Right renal pelvis (tissue), 4 donors: ENCODE measurements at regions not wholly inside any gene's neighbourhood (a gene's known extent, or its start where the extent isn't known, plus 50 kb on each side); places are given as distances from the start of the nearest gene placed in this dataset.
"Not testable (repeated sequence)": the region's sequence is repeated elsewhere in the genome, so short reads cannot be mapped to it uniquely, and the experiment has no call there.

Experiments used
- DNase-seq, 4 donors: peaks; one replicate each; pipeline ENCODE4 v3.0.0-alpha.2; 2013; ENCODE audit warnings: low read depth in 4 of 4, low spot score in 3 of 4, missing footprints in 1 of 4

DNA sequence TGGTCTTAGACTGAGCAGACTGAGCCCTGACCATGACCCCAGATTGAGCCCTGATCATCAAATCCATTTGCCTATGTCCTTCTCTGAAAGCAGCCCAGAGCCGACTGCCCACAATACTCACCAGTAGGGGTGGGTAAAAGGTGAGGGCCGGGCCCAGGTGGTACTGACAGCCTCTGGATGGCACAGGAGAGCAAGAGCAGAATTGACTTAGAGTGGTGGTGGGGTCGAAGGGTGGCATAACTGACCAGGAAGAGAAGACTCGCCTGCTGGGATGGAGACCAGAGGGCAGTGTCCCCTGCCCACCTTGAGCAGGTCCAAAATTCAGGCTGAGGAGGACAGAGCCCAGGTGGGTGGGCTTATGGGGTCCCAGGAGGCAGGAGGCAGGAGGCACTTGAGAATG is 161.3 kb upstream of the POU3F1 start:
- no peak for DNase-seq

- no peak for DNase-seq
Measured at GRCh38 chr1:38207275-38207674, 160.7 kb upstream of the POU3F1 start.

DNA sequence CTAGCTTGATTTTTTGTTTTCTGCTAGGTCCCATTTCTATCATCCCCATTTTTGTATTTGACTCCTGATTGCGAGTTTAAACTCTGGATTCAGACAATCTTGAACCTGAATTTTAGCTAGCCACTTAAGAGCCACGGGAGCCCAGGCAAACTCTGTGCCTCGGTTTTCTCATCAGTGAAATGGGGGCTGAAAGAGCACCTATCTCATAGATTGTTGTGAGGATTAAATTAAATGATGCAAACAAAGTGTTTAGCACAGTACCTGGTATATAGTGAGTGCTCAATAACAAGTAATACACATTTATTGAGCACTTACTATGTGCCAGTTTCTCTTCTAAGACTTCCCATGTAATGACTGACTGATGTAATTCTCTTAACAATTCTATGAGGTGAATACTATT is 158.1 kb upstream of the POU3F1 start:
- DNase-seq: no peak

GRCh38 chr1:38203441-38203840 is 156.8 kb upstream of the POU3F1 start:
- no peak for DNase-seq

GRCh38 chr1:38201431-38201830 is 154.8 kb upstream of the POU3F1 start:
- DNase-seq: no peak

- DNase-seq: no peak
Measured at GRCh38 chr1:38198621-38199020, 152.0 kb upstream of the POU3F1 start.

- no peak for DNase-seq
Measured at GRCh38 chr1:38198099-38198498, 151.5 kb upstream of the POU3F1 start.

GRCh38 chr1:38197312-38198061 is 150.9 kb upstream of the POU3F1 start:
- DNase-seq: no peak

- DNase-seq: no peak
Measured at GRCh38 chr1:38194472-38194871, 147.9 kb upstream of the POU3F1 start.

GRCh38 chr1:38193040-38193439 is 146.4 kb upstream of the POU3F1 start:
- DNase-seq: no peak

DNA sequence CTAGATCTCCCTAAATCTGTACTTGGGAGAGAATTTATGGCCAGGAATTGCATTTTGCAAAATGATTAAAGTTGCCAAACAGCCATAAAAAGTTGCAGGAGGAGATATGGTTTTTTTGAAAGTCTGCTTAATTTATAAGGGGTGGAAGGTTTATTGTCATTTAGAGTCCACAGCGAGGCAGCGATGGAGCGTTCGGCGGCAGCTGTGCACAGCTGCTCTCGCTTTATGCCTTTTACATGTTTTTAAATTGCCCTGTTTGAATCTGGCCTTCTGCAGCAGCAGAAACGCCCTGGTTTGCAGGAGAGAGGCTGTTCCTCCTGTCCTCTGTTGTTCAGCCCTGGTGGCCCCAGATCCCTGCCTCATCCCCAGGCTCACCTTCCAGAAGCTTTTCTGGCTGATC is 144.9 kb upstream of the POU3F1 start:
- peak; percentile 55 to 74 (median 66) for DNase-seq

DNA sequence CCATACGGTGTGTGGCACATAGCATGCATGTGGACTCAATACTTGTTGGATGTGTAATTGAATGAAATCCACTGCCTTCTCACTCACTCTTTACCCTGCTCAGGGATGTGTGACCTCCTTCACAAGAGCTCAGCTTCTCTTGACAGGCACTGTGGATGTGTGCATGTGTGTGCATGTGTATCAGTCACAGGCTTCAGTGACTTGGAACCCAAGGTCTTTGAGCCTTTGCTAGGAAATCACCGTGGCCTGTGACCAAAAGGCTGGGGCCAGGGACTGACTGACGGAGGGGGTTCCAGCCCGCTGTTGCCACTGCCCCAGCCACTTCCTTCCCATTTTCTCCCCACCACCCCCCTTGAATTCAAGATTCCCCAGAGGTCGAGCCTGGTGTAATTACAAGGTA is 144.4 kb upstream of the POU3F1 start:
- no peak for DNase-seq

DNA sequence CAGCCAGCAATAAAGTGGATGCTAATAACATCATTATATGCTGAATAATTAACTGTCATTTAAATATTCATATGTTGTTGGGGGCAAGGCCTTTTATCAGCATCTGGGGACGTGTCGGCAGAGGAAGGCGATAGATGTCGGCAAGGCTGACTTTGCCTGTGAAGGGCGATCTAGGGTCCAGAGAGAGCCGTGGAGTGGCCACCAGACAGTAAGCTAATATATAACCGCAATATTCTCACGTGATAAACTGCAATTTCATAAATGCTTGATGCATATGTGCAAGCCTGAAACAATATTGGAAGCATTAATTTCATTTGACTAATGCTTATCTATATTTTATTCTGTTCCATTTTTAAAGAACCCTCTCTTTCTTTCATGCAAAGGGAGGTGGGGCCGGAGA is 141.0 kb upstream of the POU3F1 start:
- DNase-seq: no peak

- no peak for DNase-seq
Measured at GRCh38 chr1:38186566-38186965, 140.0 kb upstream of the POU3F1 start.

GRCh38 chr1:38185913-38186312 is 139.3 kb upstream of the POU3F1 start:
- DNase-seq: no peak

DNA sequence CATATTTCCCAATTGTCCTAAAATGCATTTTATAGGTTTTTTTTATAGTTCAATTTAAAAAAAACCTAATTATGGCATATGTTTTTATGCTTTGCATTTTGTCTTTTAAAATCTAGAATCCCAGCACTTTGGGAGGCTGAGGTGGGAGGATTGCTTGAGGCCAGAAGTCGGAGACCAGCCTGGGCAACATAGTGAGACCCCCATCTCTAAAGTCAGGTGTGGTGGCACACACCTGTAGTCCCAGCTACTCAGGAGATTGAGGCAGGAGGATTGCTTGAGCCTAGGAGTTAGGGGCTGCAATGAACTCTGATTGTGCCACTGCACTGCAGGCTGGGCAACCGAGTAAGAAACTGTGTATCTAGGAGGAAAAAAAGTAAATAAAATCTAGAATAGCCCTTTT is 137.2 kb upstream of the POU3F1 start:
- no peak for DNase-seq

DNA sequence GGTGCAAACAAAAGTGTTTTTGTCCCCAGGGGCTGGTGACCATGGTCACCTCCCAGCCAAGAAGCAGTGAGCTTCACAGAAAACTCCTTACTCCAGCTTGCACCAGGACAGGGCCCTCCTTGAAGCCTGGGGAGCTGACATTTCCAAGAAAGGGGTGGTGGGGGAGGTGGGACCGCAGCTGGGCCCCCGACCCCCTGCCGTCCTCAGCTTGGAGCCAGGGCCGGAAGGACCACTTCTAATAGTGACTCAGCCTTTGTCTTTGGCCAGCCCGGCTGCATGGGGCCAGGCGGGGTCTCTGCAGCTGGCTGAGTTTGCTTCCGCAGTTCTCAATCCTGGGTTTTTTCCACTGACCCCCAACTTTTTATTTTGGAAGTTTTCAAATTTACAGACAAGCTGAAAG is 136.5 kb upstream of the POU3F1 start:
- no peak for DNase-seq

DNA sequence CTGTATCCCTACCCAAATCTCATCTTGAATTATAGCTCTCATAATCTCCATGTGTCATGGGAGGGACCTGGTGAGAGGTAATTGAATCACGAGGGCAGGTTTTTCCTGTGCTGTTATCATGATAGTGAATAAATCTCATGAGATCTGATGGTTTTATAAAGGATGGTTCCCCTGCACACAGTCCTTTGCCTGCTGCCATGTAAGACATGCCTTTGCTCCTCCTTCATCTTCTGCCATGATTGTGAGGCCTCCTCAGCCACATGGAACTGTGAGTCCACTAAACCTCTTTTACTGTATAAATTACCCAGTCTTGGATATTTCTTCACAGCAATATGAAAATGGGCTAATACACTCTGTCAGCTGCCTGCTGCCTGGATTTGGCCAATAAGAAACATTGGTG is 133.8 kb upstream of the POU3F1 start:
- not testable (repeated sequence) for DNase-seq

DNA sequence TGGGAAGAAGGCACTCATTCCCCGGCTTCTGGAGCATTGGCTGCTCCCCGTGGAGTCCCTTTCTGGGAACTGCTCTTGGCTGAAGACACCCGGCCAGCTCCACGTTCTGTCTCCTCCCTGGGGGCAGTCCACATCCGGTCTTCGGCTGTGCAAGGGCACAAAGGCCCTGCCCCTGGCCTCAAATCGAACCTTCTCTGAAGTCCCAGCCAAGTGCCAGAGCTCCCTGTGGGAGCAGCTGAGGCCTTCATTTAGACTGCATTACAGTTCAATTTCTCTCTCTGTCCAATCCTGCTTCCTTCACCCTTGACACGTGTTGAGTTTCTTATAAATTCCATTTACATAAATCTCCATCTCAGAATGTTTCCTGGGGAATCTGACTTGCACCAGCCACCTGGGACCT is 132.9 kb upstream of the POU3F1 start:
- no peak for DNase-seq

GRCh38 chr1:38178216-38178615 is 131.6 kb upstream of the POU3F1 start:
- DNase-seq: no peak

- DNase-seq: no peak
Measured at GRCh38 chr1:38175121-38175520, 128.5 kb upstream of the POU3F1 start.

GRCh38 chr1:38173848-38174247 is 127.3 kb upstream of the POU3F1 start:
- no peak for DNase-seq
